IMR-90 (cell line): ENCODE measurements at regions not wholly inside any gene's neighbourhood (a gene's known extent, or its start where the extent isn't known, plus 50 kb on each side); places are given as distances from the start of the nearest gene placed in this dataset.

Source experiments
- ATAC-seq: fragments of 200-7000 bp; cut with Tn5 transposase; 2 replicates; pipeline ENCODE4 v1.9.1; 2020; ENCODE audit warnings: low read depth, mild to moderate bottlenecking, moderate library complexity
- BruUV-seq: library from RNA; stranded (reverse); fragments of 400-500 nt; replicated peaks from 2 replicates; lab custom pipeline; 2021; lab: Mats Ljungman, UMichigan
- CTCF ChIA-PET: fragments of 300-600 bp; formaldehyde crosslinking; extraction: SDS; loops from one replicate; lab custom pipeline; 2021; ENCODE audit warnings: antibody characterized with exemption; lab: Yijun Ruan, JAX
- POLR2A ChIA-PET: fragments of 300-600 bp; sonication (Branson Sonifier 250); formaldehyde crosslinking; loops from one replicate; lab custom pipeline; 2022; ENCODE audit warnings: antibody characterized with exemption; ENCODE audit not compliant: unreplicated experiment; lab: Charles Lee
- DNase-seq: peaks from one replicate; pipeline ENCODE4 v3.0.0; 2013
- H2AFZ ChIP-seq: replicated peaks from 2 replicates; pipeline ENCODE3; 2013; ENCODE audit warnings: low read length, mild to moderate bottlenecking; ENCODE audit not compliant: poor library complexity
- H2AK5ac ChIP-seq: 2 replicates; pipeline ENCODE4 v1.6.1; 2013; ENCODE audit warnings: low read depth, low read length, inconsistent platforms
- H2AK9ac ChIP-seq: replicated peaks from 2 replicates; pipeline ENCODE3; 2013; ENCODE audit warnings: mild to moderate bottlenecking, low read depth, low read length, moderate library complexity; ENCODE audit not compliant: poor library complexity
- H2BK120ac ChIP-seq: 2 replicates; pipeline ENCODE4 v1.6.1; 2013; ENCODE audit warnings: low read depth, low read length, inconsistent platforms
- H2BK15ac ChIP-seq: 3 replicates; pipeline ENCODE4 v1.6.1; 2013; ENCODE audit warnings: low read depth, low read length, inconsistent platforms
- H2BK20ac ChIP-seq: 2 replicates; pipeline ENCODE4 v1.6.1; 2013; ENCODE audit warnings: low read depth, mild to moderate bottlenecking, inconsistent platforms, low read length, moderate library complexity
- H2BK5ac ChIP-seq: 2 replicates; pipeline ENCODE4 v1.6.1; 2013; ENCODE audit warnings: mild to moderate bottlenecking, low read depth, low read length, inconsistent platforms; ENCODE audit not compliant: poor library complexity, severe bottlenecking
- H3K14ac ChIP-seq: replicated peaks from 2 replicates; pipeline ENCODE4 v1.6.1; 2013; ENCODE audit warnings: low read depth, low read length, inconsistent platforms
- H3K18ac ChIP-seq: 2 replicates; pipeline ENCODE4 v1.6.1; 2013; ENCODE audit warnings: low read depth, low read length, control low read depth
- H3K23ac ChIP-seq: 2 replicates; pipeline ENCODE4 v1.6.1; 2013; ENCODE audit warnings: low read depth, low read length, inconsistent platforms
- H3K27ac ChIP-seq: 2 replicates; pipeline ENCODE4 v1.5.1; 2013; ENCODE audit warnings: mild to moderate bottlenecking, control low read depth, low read length; ENCODE audit not compliant: insufficient read depth
- H3K27me3 ChIP-seq: 2 replicates; pipeline ENCODE4 v1.6.1; 2013; ENCODE audit warnings: low read length; ENCODE audit not compliant: control insufficient read depth, insufficient read depth
- H3K36me3 ChIP-seq: 2 replicates; pipeline ENCODE4 v1.6.1; 2013; ENCODE audit warnings: low read length, mixed read lengths; ENCODE audit not compliant: control insufficient read depth, insufficient read depth
- H3K4ac ChIP-seq: 2 replicates; pipeline ENCODE4 v1.6.1; 2013; ENCODE audit warnings: low read depth, low read length, inconsistent platforms
- H3K4me1 ChIP-seq: 2 replicates; pipeline ENCODE4 v1.6.1; 2013; ENCODE audit warnings: low read length, mixed read lengths; ENCODE audit not compliant: control insufficient read depth, insufficient read depth
- H3K4me2 ChIP-seq: 2 replicates; pipeline ENCODE4 v1.6.1; 2013; ENCODE audit warnings: low read depth, mild to moderate bottlenecking, control low read depth, low read length, moderate library complexity
- H3K4me3 ChIP-seq: 2 replicates; pipeline ENCODE4 v1.5.1; 2013; ENCODE audit warnings: low read depth, mild to moderate bottlenecking, control low read depth, low read length, moderate library complexity; ENCODE audit not compliant: insufficient read depth
- H3K56ac ChIP-seq: 2 replicates; pipeline ENCODE4 v1.6.1; 2013; ENCODE audit warnings: low read length, inconsistent platforms; ENCODE audit not compliant: insufficient read depth; ENCODE audit errors: extremely low read depth
- H3K79me1 ChIP-seq, 2 experiments: 2 replicates each; pipeline ENCODE4 v1.6.1; 2013; ENCODE audit warnings: low read length in 2 of 2, inconsistent platforms in 1 of 2, low read depth in 1 of 2
- H3K9ac ChIP-seq: 2 replicates; pipeline ENCODE4 v1.6.1; 2013; ENCODE audit warnings: low read depth, low read length, control low read depth
- H3K9me1 ChIP-seq: 2 replicates; pipeline ENCODE4 v1.6.1; 2013; ENCODE audit warnings: low read length, inconsistent platforms; ENCODE audit not compliant: insufficient read depth
- H3K9me3 ChIP-seq: 2 replicates; pipeline ENCODE4 v1.6.1; 2013; ENCODE audit warnings: low read length; ENCODE audit not compliant: control insufficient read depth, insufficient read depth
- H4K20me1 ChIP-seq: 2 replicates; pipeline ENCODE4 v1.6.1; 2013; ENCODE audit warnings: low read length, inconsistent platforms; ENCODE audit not compliant: insufficient read depth
- H4K5ac ChIP-seq: 2 replicates; pipeline ENCODE4 v1.6.1; 2013; ENCODE audit warnings: mild to moderate bottlenecking, low read depth, low read length, control low read depth
- H4K8ac ChIP-seq, 2 experiments: 2 replicates each; pipeline ENCODE4 v1.6.1; 2013; ENCODE audit warnings: low read depth in 2 of 2, low read length in 2 of 2, control low read depth in 1 of 2, inconsistent platforms in 1 of 2
- H4K91ac ChIP-seq: 2 replicates; pipeline ENCODE4 v1.6.1; 2013; ENCODE audit warnings: low read depth, low read length, inconsistent platforms; ENCODE audit not compliant: insufficient read depth
- CHD1 ChIP-seq: IDR thresholded peaks from 2 replicates; pipeline ENCODE4 v1.6.1; 2012; ENCODE audit warnings: low read depth, low read length, improper control_type of control experiment
- FOS ChIP-seq: fragments of 150-350 bp; IDR thresholded peaks from 2 replicates; pipeline ENCODE4 v1.6.1; 2016; ENCODE audit warnings: low read depth, low read length
- POLR2A ChIP-seq: IDR thresholded peaks from 2 replicates; pipeline ENCODE4 v1.6.1; 2012; ENCODE audit warnings: mild to moderate bottlenecking, low read depth, low read length
- WGBS, 2 experiments: methylation state at CpG; one replicate each; pipeline versions ENCODE4 v1.1.5 to v1.1.7; 2013; ENCODE audit warnings: missing lambda C conversion rate in 2 of 2; ENCODE audit not compliant: insufficient read length in 1 of 2; ENCODE audit errors: extremely low coverage in 2 of 2; 5-methylcytosine and 5-hydroxymethylcytosine counted together
- dilution Hi-C: fragments of 300-500 bp; cut with HindIII; formaldehyde crosslinking; loops from one replicate; pipeline ENCODE4 v1.14.3; 2018; ENCODE audit warnings: low sequenced_read_pairs; ENCODE audit not compliant: unreplicated experiment
- in situ Hi-C: fragments of 300-500 bp; cut with MboI; formaldehyde crosslinking; loops from 3 replicates; pipeline ENCODE4 v1.14.3; 2019; ENCODE audit warnings: low sequenced_read_pairs, inconsistent platforms, mixed read lengths
- intact Hi-C: fragments of 100-400 bp; cut with micrococcal nuclease; formaldehyde crosslinking; loops from 2 replicates; pipeline ENCODE4 v1.10.0; 2022

- Histone ChIP-seq H2BK120ac (no peak overlapping the region), H2AK5ac (no peak overlapping the region), H3K4me3 (no peak overlapping the region)
Measured at GRCh38 chr5:16296946-16297345, 117.4 kb upstream of the MARCHF11 start.

More at GRCh38 chr5:16296946-16297345, 117.4 kb upstream of the MARCHF11 start:
- in situ Hi-C loops (no loop called here), dilution Hi-C loops (no loop called here), intact Hi-C loops (no loop called here)
- Histone ChIP-seq H3K36me3 (no peaks in the 10 kb centered on the region), H3K9me1 (no peaks in the 10 kb centered on the region), H3K4ac (no peak overlapping the region), H4K20me1 (no peaks in the 10 kb centered on the region), H2AFZ (no peak overlapping the region), H3K27ac (no peak overlapping the region), H2BK20ac (no peak overlapping the region), H3K14ac (no peak overlapping the region), H3K4me1 (no peaks in the 10 kb centered on the region), H3K9me3 (no peaks in the 10 kb centered on the region; the same call in 1 of the 2 replicates), H3K9ac (no peak overlapping the region), H4K91ac (no peak overlapping the region), H3K18ac (no peak overlapping the region), H4K8ac (no peak overlapping the region), H2BK15ac (no peak overlapping the region), H4K5ac (no peak overlapping the region), H3K23ac (no peak overlapping the region), H3K56ac (no peak overlapping the region), H3K4me2 (no peak overlapping the region), H3K27me3 (no peaks in the 10 kb centered on the region), H2AK9ac (no peak overlapping the region), H3K79me1 (no peaks in the 10 kb centered on the region), H2BK5ac (no peak overlapping the region)
- no peak for TF ChIP-seq POLR2A
- no peak for TF ChIP-seq CHD1
- no peak for TF ChIP-seq FOS
- DNase-seq = no peak
- ATAC-seq = no peak
- WGBS, 2 experiments = no CpG with 5 or more reads among the region's 3 CpGs
- ChIA-PET CTCF (no interaction called here), POLR2A (no interaction called here)
- no TSS peak for BruUV-seq
